Psoas muscle (tissue), 7 donors: ENCODE measurements at regions not wholly inside any gene's neighbourhood (a gene's known extent, or its start where the extent isn't known, plus 50 kb on each side); places are given as distances from the start of the nearest gene placed in this dataset.
A peak's percentile ranks its signal among the peaks of the same experiment; 100 is the strongest.

ENCODE experiments used
- ATAC-seq, 4 donors: fragments of 200-7000 bp; cut with Tn5 transposase; one replicate each; pipeline ENCODE4 v1.9.1; 2020; ENCODE audit warnings: moderate library complexity in 3 of 4, mild to moderate bottlenecking in 2 of 4
- DNase-seq, 2 donors: peaks; one replicate each; pipeline ENCODE4 v3.0.0-alpha.2; 2020
- H3K27ac ChIP-seq: fragments of 200-600 bp; one replicate; pipeline ENCODE4 v1.8.0; 2022
- H3K27me3 ChIP-seq, 3 donors: fragments of 200-600 bp in 1 of 3; one replicate each; pipeline versions ENCODE4 v1.6.1 to v1.8.0; 2013 to 2022; ENCODE audit warnings: low read length in 2 of 3, mild to moderate bottlenecking in 2 of 3, moderate library complexity in 1 of 3; ENCODE audit not compliant: insufficient read depth in 3 of 3
- H3K36me3 ChIP-seq, 2 donors: fragments of 200-600 bp in 1 of 2; one replicate each; pipeline versions ENCODE4 v1.6.1 to v1.8.0; 2013 to 2022; ENCODE audit warnings: low read depth in 1 of 2, mild to moderate bottlenecking in 1 of 2, moderate library complexity in 1 of 2; ENCODE audit not compliant: insufficient read depth in 1 of 2
- H3K4me1 ChIP-seq: fragments of 200-600 bp; one replicate; pipeline ENCODE4 v1.8.0; 2022
- H3K4me3 ChIP-seq: fragments of 200-600 bp; one replicate; pipeline ENCODE4 v1.8.0; 2022; ENCODE audit warnings: mild to moderate bottlenecking
- H3K9me3 ChIP-seq: fragments of 200-600 bp; one replicate; pipeline ENCODE4 v1.8.0; 2022
- CTCF ChIP-seq: fragments of 200-600 bp; IDR thresholded peaks from one replicate; pipeline ENCODE4 v1.8.0; 2022; ENCODE audit warnings: antibody characterized with exemption
- WGBS, 3 donors: extraction: QIAGEN DNeasy Blood & Tissue Kit; methylation state at CpG; one replicate each; pipeline versions ENCODE4 v1.1.6 to v1.1.7; 2013; 5-methylcytosine and 5-hydroxymethylcytosine counted together
- intact Hi-C, 2 donors: fragments of 100-400 bp; cut with DNase I; formaldehyde crosslinking; loops; one replicate each; pipeline versions ENCODE4 v1.11.0 to v1.14.2; 2022
- donor health status: healthy with polysubstance abuse.
- donor health status: DM: no; HTN: no; CAD: no; lungs with moderate emphysema.
- donor health status: Bipolar disorder and iron deficiency.
- donor health status: healthy.
- donor health status: DM: yes; HTN: yes; CAD: no.
- donor health status: DM: no; HTN: no; CAD: no.
- donor health status: DM: yes; HTN: yes; CAD: no.

GRCh38 chr19:13598098-13598497, 91.8 kb upstream of the CACNA1A start:
- Histone ChIP-seq H3K36me3 (no peaks in the 10 kb centered on the region), H3K27me3 (no peaks in the 10 kb centered on the region), H3K27ac (no peak overlapping the region), H3K4me3 (no peak overlapping the region), H3K9me3 (no peaks in the 10 kb centered on the region), H3K4me1 (no peaks in the 10 kb centered on the region)
- DNase-seq = no peak
- TF ChIP-seq CTCF = no peak
- intact Hi-C loops = loop anchor here (5.0 kb wide), 2 partner anchors 124 to 264 kb away; no protein-coding TSS in a partner anchor
- ATAC-seq = no peak

DNA sequence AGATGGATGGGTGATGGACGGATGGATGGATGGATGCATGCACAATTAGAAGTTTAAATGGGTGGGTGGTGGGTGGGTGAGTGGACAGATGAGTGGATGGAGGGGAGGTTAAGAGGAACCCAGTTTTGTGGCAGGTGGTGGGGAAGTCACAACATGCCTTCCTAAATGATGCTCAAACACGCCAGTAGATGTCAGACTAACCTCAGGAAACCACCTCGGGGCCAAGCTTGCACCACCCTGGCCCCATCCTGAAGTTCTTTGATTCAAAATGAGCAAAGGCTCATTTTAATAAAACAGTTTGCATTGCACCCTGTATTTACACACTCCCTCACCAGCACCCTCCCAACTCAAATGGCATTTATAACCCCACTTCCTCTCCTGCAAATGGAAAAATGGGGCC, 91.4 kb upstream of the CACNA1A start:
- intact Hi-C loops = loop anchor here (2.0 to 5.0 kb wide), 3 partner anchors 125 to 265 kb away; no protein-coding TSS in a partner anchor
- peak; percentile 54 for TF ChIP-seq CTCF
- Histone ChIP-seq H3K9me3 (no peaks in the 10 kb centered on the region), H3K4me1 (no peaks in the 10 kb centered on the region), H3K27me3 (no peaks in the 10 kb centered on the region), H3K4me3 (no peak overlapping the region), H3K27ac (no peak overlapping the region), H3K36me3 (no peaks in the 10 kb centered on the region)
- WGBS, 3 donors = 0 to 4% (median 3%) methylated on average over 3 of the region's 3 CpGs
- DNase-seq (peak in 1 of 2 donors; percentile 19), ATAC-seq (peak; percentile 42 to 63 (median 58))

DNA sequence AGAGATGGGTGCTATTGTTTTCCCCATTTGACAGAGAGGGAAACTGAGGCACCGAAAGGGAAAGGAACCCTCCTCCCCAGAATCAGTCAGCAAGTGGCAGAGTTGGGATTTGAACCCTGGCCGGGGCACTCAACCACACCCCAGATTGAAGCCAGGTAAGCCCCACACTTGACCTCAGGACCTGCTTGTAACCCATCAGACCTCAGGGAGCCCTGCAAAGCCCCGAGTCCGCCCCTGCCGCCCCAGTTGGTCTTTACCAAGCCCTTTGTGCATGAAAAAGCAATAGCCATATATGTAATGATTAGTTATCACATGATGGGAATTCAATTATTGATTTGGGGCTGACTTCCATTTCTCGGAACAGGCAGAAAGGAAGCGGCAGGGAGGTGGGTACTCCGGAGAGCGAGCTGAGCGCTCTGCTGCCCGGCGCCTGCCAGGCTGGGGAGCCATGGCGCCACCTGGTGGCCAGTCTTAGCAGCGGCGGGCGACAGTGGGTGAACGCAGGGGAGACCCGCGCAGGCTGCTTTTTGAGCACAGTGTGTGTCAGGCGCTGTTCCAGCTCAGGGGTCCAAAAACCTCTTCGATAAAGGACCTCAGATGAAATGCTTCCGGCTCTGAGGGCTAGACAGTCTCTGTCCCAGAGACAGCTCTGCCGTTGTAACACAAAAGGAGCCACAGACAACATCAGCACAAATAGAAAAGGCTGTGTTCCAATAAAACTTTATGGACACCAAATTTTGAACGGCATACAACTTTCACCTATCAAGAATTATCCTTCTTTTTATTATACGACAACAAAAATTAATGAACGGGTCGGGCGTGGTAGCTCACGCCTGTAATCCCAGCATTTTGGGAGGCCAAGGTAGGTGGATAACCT, 82.9 kb upstream of the CACNA1A start:
- H3K27ac ChIP-seq = no peak overlapping the region
- H3K36me3 ChIP-seq = no peaks in the 10 kb centered on the region
- peaks cover 0 to 23% (median 1%) of the 10 kb centered on the region in 3 donors for H3K27me3 ChIP-seq
- no peak overlapping the region for H3K4me3 ChIP-seq
- H3K4me1 ChIP-seq = no peaks in the 10 kb centered on the region
- intact Hi-C loops = loop anchor here (2.0 to 5.0 kb wide), 2 partner anchors 312 kb away; no protein-coding TSS in a partner anchor
- no peaks in the 10 kb centered on the region for H3K9me3 ChIP-seq
- 20 to 22% (median 21%) methylated on average over 29 of the region's 29 CpGs for WGBS, 3 donors
- DNase-seq (peak; percentile 69 to 77), ATAC-seq (peak in 2 of 4 donors; percentile 46 to 56)
- peak; percentile 86 for TF ChIP-seq CTCF

DNA sequence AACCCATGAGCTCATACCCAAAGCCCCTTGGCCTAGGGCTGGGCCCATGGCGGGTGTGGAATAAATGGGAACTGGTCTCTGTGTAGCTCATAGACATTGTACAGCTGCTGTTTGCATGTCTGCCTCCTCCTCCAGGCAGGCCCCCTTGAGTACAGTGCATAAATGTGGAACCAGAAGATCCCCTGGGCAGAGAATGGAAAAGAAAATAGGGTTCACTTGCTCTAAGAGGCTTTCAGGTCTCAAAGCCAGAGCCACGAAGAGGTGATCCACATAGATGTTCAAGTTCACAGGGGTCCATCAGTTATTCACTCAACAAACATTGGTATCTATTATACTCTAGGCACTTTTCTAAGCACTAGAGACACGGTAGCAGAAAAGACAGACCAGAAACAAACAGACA, 79.2 kb upstream of the CACNA1A start:
- 65 to 73% (median 66%) methylated on average over 3 of the region's 3 CpGs for WGBS, 3 donors
- no peak for ATAC-seq

More for the DNA sequence above, 79.2 kb upstream of the CACNA1A start:
- H3K27me3 ChIP-seq = peaks cover 0 to 16% (median 1%) of the 10 kb centered on the region in 3 donors
- H3K27ac ChIP-seq = no peak overlapping the region
- intact Hi-C loops = loop anchor here in 1 of 2 donors (5.0 kb wide), 1 partner anchor 308 kb away; no protein-coding TSS in a partner anchor
- no peaks in the 10 kb centered on the region for H3K9me3 ChIP-seq
- no peak for TF ChIP-seq CTCF
- H3K4me3 ChIP-seq = no peak overlapping the region
- no peaks in the 10 kb centered on the region for H3K4me1 ChIP-seq
- DNase-seq = no peak
- no peaks in the 10 kb centered on the region for H3K36me3 ChIP-seq
